Left lung (tissue), 4 donors: ENCODE measurements at regions not wholly inside any gene's neighbourhood (a gene's known extent, or its start where the extent isn't known, plus 50 kb on each side); places are given as distances from the start of the nearest gene placed in this dataset.

Source experiments
- ATAC-seq: fragments of 200-7000 bp; cut with Tn5 transposase; one replicate; pipeline ENCODE4 v1.9.1; 2020; ENCODE audit warnings: moderate library complexity
- DNase-seq, 4 donors: peaks; one replicate each; pipeline ENCODE4 v3.0.0-alpha.2; 2013 to 2020
- H3K27ac ChIP-seq, 2 donors: fragments of 200-600 bp; sonication (generic) in 1 of 2; one replicate each; pipeline versions ENCODE4 v1.5.0 to v1.8.0; 2020 to 2021
- H3K27me3 ChIP-seq, 2 donors: fragments of 200-600 bp; sonication (generic) in 1 of 2; one replicate each; pipeline versions ENCODE4 v1.5.0 to v1.8.0; 2020 to 2021
- H3K36me3 ChIP-seq, 2 donors: fragments of 200-600 bp; sonication (generic) in 1 of 2; one replicate each; pipeline versions ENCODE4 v1.5.0 to v1.8.0; 2020 to 2021
- H3K4me1 ChIP-seq, 2 donors: fragments of 200-600 bp; one replicate each; pipeline ENCODE4 v1.8.0; 2021
- H3K4me3 ChIP-seq, 2 donors: fragments of 200-600 bp; sonication (generic) in 1 of 2; one replicate each; pipeline versions ENCODE4 v1.5.0 to v1.8.0; 2020 to 2021; ENCODE audit warnings: mild to moderate bottlenecking in 1 of 2
- H3K9me3 ChIP-seq, 2 donors: fragments of 200-600 bp; sonication (generic) in 1 of 2; one replicate each; pipeline versions ENCODE4 v1.5.0 to v1.8.0; 2020 to 2021
- CTCF ChIP-seq, 2 donors: fragments of 200-600 bp; sonication (generic) in 1 of 2; IDR thresholded peaks; one replicate each; pipeline versions ENCODE4 v1.5.0 to v1.8.0; 2021; ENCODE audit warnings: antibody characterized with exemption in 2 of 2
- intact Hi-C, 2 donors: fragments of 100-400 bp; cut with DNase I; formaldehyde crosslinking; loops; one replicate each; pipeline versions ENCODE4 v1.11.2 to v1.14.2; 2022
- donor health status: DM: no; HTN: yes; CAD: no.
- donor health status: DM: no; HTN: no; CAD: no.

GRCh38 chr12:71283883-71284282, 126.1 kb upstream of the TSPAN8 start:
- Histone ChIP-seq H3K36me3 (no peaks in the 10 kb centered on the region), H3K27me3 (no peaks in the 10 kb centered on the region), H3K9me3 (no peaks in the 10 kb centered on the region), H3K27ac (no peak overlapping the region), H3K4me1 (no peaks in the 10 kb centered on the region), H3K4me3 (no peak overlapping the region)
- ATAC-seq (no peak), DNase-seq (no peak)
- intact Hi-C loops: no loop called here
- TF ChIP-seq CTCF (IDR thresholded peaks at IDR 0.05): no peak

GRCh38 chr12:71282925-71283324, 125.1 kb upstream of the TSPAN8 start:
- Histone ChIP-seq H3K36me3 (no peaks in the 10 kb centered on the region), H3K27ac (no peak overlapping the region), H3K4me3 (no peak overlapping the region), H3K9me3 (no peaks in the 10 kb centered on the region), H3K4me1 (no peaks in the 10 kb centered on the region), H3K27me3 (no peaks in the 10 kb centered on the region)
- no peak for DNase-seq
- no peak for ATAC-seq
- intact Hi-C loops: no loop called here
- TF ChIP-seq CTCF (IDR thresholded peaks at IDR 0.05): no peak

GRCh38 chr12:71282020-71282419, 124.2 kb upstream of the TSPAN8 start:
- H3K4me3 ChIP-seq: no peak overlapping the region
- H3K27me3 ChIP-seq: no peaks in the 10 kb centered on the region
- no peak overlapping the region for H3K27ac ChIP-seq
- no peaks in the 10 kb centered on the region for H3K36me3 ChIP-seq
- ATAC-seq: no peak
- TF ChIP-seq CTCF (IDR thresholded peaks at IDR 0.05): no peak
- H3K9me3 ChIP-seq: no peaks in the 10 kb centered on the region
- no peak for DNase-seq
- no peaks in the 10 kb centered on the region for H3K4me1 ChIP-seq
- intact Hi-C loops: no loop called here

GRCh38 chr12:71281425-71281824, 123.6 kb upstream of the TSPAN8 start:
- Histone ChIP-seq H3K27ac (no peak overlapping the region), H3K4me3 (no peak overlapping the region), H3K4me1 (no peaks in the 10 kb centered on the region), H3K9me3 (no peaks in the 10 kb centered on the region), H3K36me3 (no peaks in the 10 kb centered on the region), H3K27me3 (no peaks in the 10 kb centered on the region)
- DNase-seq (no peak), ATAC-seq (no peak)
- no peak for TF ChIP-seq CTCF (IDR thresholded peaks at IDR 0.05)
- intact Hi-C loops: no loop called here

- DNase-seq (no peak), ATAC-seq (no peak)
- TF ChIP-seq CTCF (IDR thresholded peaks at IDR 0.05): no peak
- intact Hi-C loops: no loop called here
- Histone ChIP-seq H3K4me1 (no peaks in the 10 kb centered on the region), H3K4me3 (no peak overlapping the region), H3K27ac (no peak overlapping the region), H3K9me3 (no peaks in the 10 kb centered on the region), H3K36me3 (no peaks in the 10 kb centered on the region), H3K27me3 (no peaks in the 10 kb centered on the region)
Measured at GRCh38 chr12:71277866-71278265, 120.1 kb upstream of the TSPAN8 start.
